GM12873 (cell line): ENCODE measurements at regions not wholly inside any gene's neighbourhood (a gene's known extent, or its start where the extent isn't known, plus 50 kb on each side); places are given as distances from the start of the nearest gene placed in this dataset.

Experiments used
- TF ChIP-seq, protein P1 (sequence below): IDR thresholded peaks from 2 replicates; pipeline ENCODE4 v1.5.1; 2012; ENCODE audit warnings: low read depth, mild to moderate bottlenecking, moderate library complexity, low read length, control low read depth; ENCODE audit not compliant: insufficient read depth; ENCODE audit errors: missing control alignments

GRCh38 chr2:37782155-37782673 is 110.8 kb upstream of the CDC42EP3 start:
- TF ChIP-seq, protein P1, sequence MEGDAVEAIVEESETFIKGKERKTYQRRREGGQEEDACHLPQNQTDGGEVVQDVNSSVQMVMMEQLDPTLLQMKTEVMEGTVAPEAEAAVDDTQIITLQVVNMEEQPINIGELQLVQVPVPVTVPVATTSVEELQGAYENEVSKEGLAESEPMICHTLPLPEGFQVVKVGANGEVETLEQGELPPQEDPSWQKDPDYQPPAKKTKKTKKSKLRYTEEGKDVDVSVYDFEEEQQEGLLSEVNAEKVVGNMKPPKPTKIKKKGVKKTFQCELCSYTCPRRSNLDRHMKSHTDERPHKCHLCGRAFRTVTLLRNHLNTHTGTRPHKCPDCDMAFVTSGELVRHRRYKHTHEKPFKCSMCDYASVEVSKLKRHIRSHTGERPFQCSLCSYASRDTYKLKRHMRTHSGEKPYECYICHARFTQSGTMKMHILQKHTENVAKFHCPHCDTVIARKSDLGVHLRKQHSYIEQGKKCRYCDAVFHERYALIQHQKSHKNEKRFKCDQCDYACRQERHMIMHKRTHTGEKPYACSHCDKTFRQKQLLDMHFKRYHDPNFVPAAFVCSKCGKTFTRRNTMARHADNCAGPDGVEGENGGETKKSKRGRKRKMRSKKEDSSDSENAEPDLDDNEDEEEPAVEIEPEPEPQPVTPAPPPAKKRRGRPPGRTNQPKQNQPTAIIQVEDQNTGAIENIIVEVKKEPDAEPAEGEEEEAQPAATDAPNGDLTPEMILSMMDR = no peak

- TF ChIP-seq, protein P1 = no peak
Measured at GRCh38 chr2:37782721-37783371, 111.4 kb upstream of the CDC42EP3 start.

DNA sequence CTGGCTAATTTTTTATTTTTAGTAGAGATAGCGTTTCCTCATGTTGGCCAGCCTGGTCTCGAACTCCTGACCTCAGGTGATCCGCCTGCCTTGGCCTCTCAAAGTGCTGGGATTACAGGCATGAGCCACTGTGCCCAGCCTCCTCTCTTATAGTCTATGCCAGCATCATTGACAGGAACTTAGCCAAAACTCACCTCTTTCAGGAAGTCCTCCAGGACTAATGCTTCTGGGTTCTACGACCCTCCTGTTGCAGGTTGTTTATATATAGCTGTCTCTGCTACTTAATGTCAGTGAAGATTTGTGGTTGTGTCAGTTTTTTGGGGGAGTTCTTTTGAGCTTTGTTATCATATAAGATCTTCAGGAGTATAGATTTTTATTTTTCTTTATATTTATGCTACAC is 112.1 kb upstream of the CDC42EP3 start:
- TF ChIP-seq, protein P1 = no peak

DNA sequence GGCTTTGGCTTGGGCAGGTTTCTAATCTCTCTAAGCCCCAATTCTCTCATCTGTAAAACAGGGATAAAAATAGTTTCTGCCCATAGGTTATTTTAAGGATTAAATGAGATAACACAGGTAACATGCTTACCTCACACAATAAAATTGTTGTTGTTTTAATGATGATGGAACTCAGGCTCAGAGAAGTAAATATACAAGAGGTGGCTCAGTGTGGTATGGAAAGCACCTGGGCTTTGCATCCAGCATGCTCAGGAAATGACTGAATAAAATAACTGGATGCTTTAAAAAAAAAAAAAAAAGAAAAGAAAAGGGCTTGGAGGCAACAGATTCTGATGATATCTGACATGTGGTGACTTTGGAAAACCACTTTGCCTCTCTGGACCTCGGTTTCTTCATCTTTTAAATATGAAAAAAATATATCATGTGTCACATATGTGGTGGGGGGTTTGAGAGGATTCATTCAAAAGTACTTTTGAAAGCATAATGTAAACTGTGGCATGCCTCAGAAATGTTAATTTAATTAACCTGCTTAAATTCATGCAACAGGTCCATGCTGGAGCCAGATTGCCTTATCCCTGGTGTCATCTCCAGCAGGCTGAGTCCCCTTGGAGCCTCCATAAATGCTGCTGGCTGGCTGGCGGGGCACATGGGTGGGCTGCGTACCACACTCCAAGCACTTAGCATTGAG is 112.8 kb upstream of the CDC42EP3 start:
- TF ChIP-seq, protein P1 = no peak

- TF ChIP-seq, protein P1 = no peak
Measured at GRCh38 chr2:37784759-37785149, 113.3 kb upstream of the CDC42EP3 start.

DNA sequence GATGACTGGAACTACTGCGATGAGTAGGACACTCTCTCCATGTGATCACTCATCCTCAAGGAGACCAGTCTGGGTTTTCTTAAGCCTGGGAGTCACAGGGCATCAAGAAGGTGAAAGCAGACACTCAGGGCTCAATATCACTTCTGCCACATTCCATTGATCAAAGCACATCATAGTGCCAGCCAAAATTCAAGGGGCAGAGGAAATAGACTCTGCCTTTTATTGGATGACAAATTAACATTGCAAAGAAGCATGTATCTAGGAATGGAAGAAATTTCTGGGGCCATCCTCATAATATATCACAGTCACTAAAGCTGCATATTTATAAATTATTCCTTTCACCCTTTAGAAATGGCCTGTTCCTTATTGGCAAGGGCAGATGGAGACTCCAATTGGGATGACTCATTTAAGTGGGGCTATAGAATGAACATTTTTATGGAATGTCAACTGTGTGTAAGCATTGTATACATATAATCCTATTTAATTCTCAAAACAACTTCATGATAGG is 114.8 kb upstream of the CDC42EP3 start:
- TF ChIP-seq, protein P1 = no peak

DNA sequence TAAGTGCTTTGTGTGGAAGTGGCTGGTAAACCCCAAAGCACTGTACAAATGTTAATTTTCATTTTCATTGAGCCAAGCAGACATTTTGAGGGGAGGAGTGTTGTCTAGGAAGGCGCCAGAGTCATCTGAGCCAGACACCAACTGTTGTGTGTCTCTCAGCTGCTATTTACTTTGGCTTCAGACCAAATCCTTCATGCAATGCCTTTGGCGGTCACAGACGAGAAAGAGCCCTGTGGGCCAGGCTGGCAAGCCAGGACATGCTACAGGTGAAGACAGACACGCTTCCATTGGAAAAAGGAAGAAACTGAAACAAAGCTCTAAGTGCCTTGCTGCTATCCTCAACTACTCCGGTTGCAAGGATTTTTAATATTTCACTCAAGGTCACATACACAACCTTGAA is 115.4 kb upstream of the CDC42EP3 start:
- TF ChIP-seq, protein P1 = no peak
